Neutrophil (primary cell): ENCODE measurements at regions not wholly inside any gene's neighbourhood (a gene's known extent, or its start where the extent isn't known, plus 50 kb on each side); places are given as distances from the start of the nearest gene placed in this dataset.

ENCODE experiments used
- H3K27ac ChIP-seq: fragments of 200-600 bp; sonication (generic); 2 replicates; pipeline ENCODE4 v1.5.1; 2016; ENCODE audit warnings: mild to moderate bottlenecking, moderate library complexity
- H3K27me3 ChIP-seq: fragments of 200-600 bp; sonication (generic); 2 replicates; pipeline ENCODE4 v1.6.0; 2016; ENCODE audit warnings: mild to moderate bottlenecking
- H3K36me3 ChIP-seq: fragments of 200-600 bp; sonication (generic); 2 replicates; pipeline ENCODE4 v1.5.1; 2017
- H3K4me1 ChIP-seq, 2 experiments: fragments of 200-600 bp in 1 of 2; sonication (generic) in 1 of 2; 1 replicate in 1 of 2; 2 replicates in 1 of 2; pipeline versions ENCODE4 v1.5.1 to v1.6.1; 2013 to 2016; ENCODE audit warnings: low read depth in 1 of 2, low read length in 1 of 2, mild to moderate bottlenecking in 1 of 2, moderate library complexity in 1 of 2; ENCODE audit not compliant: control insufficient read depth in 1 of 2, insufficient read depth in 1 of 2
- H3K4me3 ChIP-seq, 2 experiments: fragments of 200-600 bp in 1 of 2; sonication (generic) in 1 of 2; 1 replicate in 1 of 2; 2 replicates in 1 of 2; pipeline ENCODE4 v1.5.1; 2013 to 2016; ENCODE audit warnings: low read depth in 1 of 2, low read length in 1 of 2, mild to moderate bottlenecking in 1 of 2, moderate library complexity in 1 of 2
- H3K9me3 ChIP-seq: fragments of 200-600 bp; sonication (generic); 2 replicates; pipeline ENCODE4 v1.5.1; 2016
- TF ChIP-seq, protein P1 (sequence below): fragments of 200-600 bp; sonication (generic); IDR thresholded peaks from 2 replicates; pipeline ENCODE4 v1.5.1; 2016; ENCODE audit warnings: antibody characterized with exemption

DNA sequence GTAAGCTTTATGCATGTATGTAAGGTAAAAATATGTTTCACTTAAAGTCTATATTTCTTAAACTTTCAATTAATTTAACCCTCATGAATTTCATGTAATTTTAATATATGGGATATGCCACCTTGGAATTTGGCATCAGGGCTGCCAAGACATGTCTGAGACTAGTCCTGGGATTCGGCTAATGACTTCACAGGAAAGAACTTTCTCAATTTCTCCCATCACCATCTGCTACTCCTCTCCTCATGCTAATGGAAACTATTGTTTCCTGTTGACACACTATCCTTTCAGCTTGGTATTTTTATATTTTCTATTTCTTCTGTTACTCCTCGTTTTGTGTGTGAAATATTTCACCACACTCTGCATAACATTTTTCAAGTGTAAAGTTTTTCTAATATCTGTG lies 205.9 kb downstream of the ARL4A start:
- TF ChIP-seq, protein P1, sequence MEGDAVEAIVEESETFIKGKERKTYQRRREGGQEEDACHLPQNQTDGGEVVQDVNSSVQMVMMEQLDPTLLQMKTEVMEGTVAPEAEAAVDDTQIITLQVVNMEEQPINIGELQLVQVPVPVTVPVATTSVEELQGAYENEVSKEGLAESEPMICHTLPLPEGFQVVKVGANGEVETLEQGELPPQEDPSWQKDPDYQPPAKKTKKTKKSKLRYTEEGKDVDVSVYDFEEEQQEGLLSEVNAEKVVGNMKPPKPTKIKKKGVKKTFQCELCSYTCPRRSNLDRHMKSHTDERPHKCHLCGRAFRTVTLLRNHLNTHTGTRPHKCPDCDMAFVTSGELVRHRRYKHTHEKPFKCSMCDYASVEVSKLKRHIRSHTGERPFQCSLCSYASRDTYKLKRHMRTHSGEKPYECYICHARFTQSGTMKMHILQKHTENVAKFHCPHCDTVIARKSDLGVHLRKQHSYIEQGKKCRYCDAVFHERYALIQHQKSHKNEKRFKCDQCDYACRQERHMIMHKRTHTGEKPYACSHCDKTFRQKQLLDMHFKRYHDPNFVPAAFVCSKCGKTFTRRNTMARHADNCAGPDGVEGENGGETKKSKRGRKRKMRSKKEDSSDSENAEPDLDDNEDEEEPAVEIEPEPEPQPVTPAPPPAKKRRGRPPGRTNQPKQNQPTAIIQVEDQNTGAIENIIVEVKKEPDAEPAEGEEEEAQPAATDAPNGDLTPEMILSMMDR: no peak
- Histone ChIP-seq H3K4me3 (no peak overlapping the region), H3K36me3 (no peaks in the 10 kb centered on the region), H3K27me3 (no peaks in the 10 kb centered on the region), H3K4me1 (no peaks in the 10 kb centered on the region), H3K27ac (no peak overlapping the region), H3K9me3 (no peaks in the 10 kb centered on the region)

DNA sequence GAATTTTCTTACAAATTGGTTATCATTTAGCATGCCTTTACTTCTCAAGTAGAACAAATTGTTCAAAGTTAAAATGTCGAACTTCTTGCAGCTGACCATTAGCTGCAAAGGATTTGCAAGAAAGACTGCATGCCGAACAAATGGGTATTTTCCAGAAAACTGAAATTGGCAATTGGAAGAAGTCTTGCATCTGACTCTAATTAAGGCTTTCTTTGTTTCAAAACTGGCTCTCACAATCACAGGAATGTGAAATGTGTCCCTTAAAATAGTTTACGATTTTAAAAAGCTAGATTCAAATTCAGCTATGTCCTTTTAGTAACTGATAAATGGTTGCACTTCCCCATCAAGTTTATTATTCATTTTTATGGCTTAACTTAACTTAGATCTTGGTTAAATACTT lies 207.9 kb downstream of the ARL4A start:
- Histone ChIP-seq H3K4me1 (no peaks in the 10 kb centered on the region), H3K27ac (no peak overlapping the region), H3K9me3 (no peaks in the 10 kb centered on the region), H3K36me3 (no peaks in the 10 kb centered on the region), H3K27me3 (no peaks in the 10 kb centered on the region), H3K4me3 (no peak overlapping the region)
- TF ChIP-seq, protein P1: no peak

DNA sequence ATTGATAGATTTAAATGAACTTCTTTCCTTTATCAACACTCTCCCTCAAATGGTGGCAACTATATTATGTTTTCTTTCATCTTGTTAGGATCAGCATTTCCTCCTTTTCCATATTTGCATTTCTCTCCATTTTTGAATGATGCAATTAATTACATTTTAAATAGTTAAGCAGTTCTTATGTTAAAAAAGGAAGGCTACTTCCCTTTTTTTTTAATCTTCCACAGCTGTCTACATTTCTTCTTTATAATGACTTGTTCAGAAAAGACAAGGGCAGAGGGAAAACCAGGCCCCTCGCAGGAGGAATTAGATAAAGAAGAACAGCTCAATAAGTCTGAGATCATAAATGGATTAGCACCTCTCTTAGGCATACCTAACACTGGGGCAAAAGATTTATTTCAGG lies 208.9 kb downstream of the ARL4A start:
- Histone ChIP-seq H3K9me3 (no peaks in the 10 kb centered on the region), H3K36me3 (no peaks in the 10 kb centered on the region), H3K4me1 (no peaks in the 10 kb centered on the region), H3K27ac (no peak overlapping the region), H3K27me3 (no peaks in the 10 kb centered on the region), H3K4me3 (no peak overlapping the region)
- TF ChIP-seq, protein P1: no peak

DNA sequence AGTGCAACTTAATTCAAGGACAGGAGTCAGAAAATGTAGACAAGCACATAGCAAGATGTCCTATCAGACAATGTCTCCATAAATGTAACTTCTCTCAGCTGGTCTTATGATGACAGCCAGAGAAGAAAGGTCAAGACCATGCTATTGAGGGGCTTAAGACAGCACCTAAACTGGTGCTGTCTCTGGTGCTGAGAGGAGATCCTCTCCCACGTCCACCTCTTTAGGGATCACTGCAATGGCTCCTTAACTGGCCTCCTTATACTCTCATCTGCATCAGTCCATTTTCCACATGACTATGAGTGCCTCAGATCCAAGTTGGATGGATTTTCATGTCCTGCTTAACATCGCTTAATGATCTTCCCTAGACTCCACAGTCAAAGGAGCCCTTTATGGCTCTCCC lies 210.6 kb downstream of the ARL4A start:
- Histone ChIP-seq H3K9me3 (no peaks in the 10 kb centered on the region), H3K4me1 (no peaks in the 10 kb centered on the region), H3K4me3 (no peak overlapping the region), H3K36me3 (no peaks in the 10 kb centered on the region), H3K27me3 (no peaks in the 10 kb centered on the region), H3K27ac (no peak overlapping the region)
- TF ChIP-seq, protein P1: no peak

DNA sequence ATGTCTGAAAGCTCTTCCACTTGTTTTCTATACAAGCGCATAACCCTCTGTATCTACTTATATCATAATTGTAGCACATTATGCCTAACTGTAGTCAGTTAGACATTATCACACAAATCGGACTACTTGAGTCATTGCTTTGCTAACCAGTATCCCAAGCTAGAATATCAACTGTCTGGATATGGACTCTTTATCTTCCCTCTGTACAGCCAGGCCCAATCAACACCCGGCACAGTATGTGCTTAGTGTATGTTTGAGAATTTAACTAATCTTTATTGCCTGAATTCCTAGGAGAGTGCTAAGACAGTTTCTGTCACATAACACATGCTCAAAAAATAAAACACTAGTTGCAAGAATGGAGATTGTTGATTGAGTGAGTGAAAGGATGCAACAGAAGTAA lies 211.2 kb downstream of the ARL4A start:
- Histone ChIP-seq H3K27ac (no peak overlapping the region), H3K4me3 (no peak overlapping the region), H3K27me3 (no peaks in the 10 kb centered on the region), H3K9me3 (no peaks in the 10 kb centered on the region), H3K36me3 (no peaks in the 10 kb centered on the region), H3K4me1 (no peaks in the 10 kb centered on the region)
- TF ChIP-seq, protein P1: no peak

DNA sequence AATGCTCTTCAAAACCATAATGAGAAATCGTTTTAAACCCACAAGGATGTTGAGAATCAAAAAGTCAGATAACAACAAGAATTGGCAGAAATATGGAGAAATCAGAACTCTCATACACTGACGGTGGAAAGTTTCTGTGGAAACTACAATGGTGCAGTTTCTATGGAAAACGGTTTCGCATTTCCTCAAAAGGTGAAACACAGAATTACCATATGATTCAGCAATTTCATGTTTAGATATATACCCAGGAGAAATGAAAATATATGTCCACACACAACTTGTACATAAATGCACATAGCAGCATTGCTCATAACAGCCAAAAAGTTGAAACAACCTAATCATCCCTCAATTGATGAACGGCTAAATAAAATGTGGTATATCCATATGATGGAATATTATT lies 218.2 kb downstream of the ARL4A start:
- TF ChIP-seq, protein P1: no peak
- no peaks in the 10 kb centered on the region for H3K4me1 ChIP-seq
- no peak overlapping the region for H3K4me3 ChIP-seq
- H3K27me3 ChIP-seq: no peaks in the 10 kb centered on the region
- no peaks in the 10 kb centered on the region for H3K36me3 ChIP-seq
- no peak overlapping the region for H3K27ac ChIP-seq
- H3K9me3 ChIP-seq: no peaks in the 10 kb centered on the region
